Activated naive CD4-positive, alpha-beta T cell treated with Interleukin-2 at 50 U/mL for 16 hours (primary cell): ENCODE measurements at regions not wholly inside any gene's neighbourhood (a gene's known extent, or its start where the extent isn't known, plus 50 kb on each side); places are given as distances from the start of the nearest gene placed in this dataset.

Source experiments
- DNase-seq: peaks from one replicate; pipeline ENCODE4 v3.0.0-alpha.2; 2020

DNA sequence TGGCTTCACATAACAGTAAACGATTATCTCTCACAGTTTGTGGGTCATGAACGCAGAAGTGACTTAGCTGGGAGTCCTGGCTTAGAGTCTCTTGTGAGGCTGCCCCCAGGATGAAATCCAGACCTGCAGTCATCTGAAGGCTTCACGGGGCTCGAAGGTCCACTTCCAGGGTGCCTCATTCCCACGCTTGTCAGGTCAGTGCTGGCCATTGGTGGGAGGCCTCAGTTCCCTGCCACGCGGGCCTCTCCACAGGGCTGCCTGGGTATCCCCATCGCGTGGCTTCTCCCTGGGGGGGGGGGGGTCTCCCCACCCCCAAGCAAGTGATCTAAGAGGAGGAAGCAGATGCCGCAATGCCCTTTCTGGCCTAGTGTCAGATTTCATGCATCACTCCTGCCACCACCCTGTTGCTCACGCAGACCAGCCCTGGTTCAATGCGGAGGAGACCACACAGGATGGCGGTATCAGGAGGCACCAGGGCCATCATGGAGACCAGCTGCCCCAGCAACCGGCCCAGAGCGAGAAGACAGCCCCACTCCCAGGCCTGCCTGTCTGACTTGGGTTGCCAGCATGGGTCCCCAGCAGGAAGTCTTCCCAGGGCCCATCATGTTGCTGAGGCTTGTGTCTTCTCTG is 77.3 kb upstream of the CDH5 start:
- DNase-seq: no peak

DNA sequence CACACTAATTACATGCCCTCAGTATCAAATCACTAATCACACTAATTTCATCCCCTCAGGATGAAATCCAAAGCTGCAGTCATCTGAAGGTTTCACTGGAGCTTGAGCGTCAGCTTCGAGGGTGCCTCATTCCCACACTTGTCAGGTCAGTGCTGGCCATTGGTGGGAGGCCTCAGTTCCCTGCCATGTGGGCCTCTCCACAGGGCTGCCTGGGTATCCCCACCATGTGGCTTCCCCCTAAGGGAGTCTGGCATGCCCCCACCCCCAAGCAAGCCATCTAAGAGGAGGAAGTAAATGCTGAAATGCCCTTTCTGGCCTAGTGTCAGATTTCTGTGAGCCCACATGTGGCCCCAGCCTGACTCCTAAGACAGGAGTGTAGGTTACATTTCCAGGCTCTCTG is 78.6 kb upstream of the CDH5 start:
- no peak for DNase-seq

DNA sequence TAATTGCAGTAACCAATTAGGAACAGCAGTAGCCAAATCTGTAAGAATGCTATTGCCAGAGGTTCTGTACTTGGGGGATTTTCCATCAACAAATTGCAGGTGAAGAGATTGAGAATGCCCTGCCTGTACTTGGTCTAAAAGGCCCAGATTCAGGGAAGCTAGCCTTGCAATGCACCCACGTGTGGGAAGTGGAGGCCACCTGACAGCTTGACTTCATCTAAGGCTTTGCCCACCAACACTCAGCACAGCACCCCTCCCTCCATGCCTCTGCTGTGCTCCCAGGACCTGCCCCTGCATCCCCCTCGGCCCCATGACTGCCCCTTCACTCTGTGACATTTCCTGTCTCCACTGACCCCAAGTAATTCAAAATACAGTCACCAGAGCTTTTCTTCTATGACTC is 79.1 kb upstream of the CDH5 start:
- DNase-seq: no peak

DNA sequence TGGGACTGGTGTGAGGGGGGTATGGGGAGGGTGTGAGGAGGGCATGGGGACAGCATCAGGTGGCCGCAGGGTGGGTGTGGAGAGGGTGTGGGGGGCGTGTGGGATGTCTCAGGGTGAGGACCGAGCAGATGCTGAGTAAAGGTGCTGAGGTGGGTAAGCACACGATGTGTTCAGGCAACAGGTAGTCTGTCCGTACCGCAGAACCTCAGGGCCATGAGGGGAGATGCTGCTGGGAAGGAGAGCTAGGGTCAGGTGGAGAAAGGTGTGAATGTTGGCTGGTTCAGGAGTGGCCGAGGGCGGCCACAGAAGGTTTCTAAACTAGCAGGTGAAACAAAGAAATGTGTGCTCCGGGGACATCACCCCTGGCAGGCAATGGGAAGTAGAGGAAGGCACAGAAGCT is 80.0 kb upstream of the CDH5 start:
- no peak for DNase-seq

DNA sequence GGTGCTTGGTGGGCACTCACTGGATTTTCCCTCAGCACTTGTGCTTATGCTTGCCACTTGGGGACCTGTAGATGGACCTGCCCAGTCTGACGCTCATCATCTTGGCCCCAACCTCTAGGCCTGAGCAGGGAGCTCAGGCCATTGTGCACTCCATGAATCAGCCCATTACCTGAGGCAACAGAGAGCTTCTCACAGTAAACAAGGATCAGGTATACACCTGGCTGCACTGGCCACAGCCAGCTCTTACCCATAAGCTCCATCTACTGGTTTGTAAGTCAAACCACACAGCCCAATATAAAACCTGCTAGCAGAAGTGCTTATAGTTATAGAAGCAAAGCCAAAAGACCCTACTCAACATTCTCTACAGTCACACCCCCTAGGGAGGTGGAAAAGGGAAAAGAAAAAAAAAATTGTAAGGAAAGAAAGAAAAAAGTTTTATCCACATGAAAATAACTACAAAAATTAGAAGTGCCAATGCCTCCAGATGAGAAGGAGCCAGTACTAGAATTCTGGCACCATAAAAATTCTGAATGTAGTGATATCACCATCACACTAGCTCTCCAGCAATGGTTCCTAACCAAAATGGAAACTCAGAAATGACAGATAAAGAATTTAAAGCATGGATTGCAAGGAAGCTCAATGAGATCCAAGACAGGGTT is 87.8 kb upstream of the CDH5 start:
- no peak for DNase-seq

DNA sequence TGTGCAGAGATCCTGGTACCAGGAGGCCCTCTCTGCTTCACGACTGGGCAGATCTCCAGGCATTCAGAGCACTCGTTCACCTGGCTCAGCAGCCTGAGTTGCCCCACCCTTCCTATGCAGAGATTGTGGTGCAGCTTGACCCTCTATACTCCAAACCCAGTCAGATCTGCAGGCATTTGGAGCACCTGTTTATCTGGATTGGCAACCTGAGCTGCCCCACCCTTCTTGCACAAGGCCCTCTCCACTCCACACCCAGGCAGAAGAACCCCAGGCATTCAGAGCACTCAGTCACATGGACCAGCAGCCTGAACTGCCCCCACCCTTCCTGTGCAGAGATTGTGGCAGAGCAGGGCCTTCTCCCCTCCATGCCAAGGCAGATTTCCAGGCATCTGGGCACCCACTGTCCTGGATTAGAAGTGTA is 88.4 kb upstream of the CDH5 start:
- no peak for DNase-seq

DNA sequence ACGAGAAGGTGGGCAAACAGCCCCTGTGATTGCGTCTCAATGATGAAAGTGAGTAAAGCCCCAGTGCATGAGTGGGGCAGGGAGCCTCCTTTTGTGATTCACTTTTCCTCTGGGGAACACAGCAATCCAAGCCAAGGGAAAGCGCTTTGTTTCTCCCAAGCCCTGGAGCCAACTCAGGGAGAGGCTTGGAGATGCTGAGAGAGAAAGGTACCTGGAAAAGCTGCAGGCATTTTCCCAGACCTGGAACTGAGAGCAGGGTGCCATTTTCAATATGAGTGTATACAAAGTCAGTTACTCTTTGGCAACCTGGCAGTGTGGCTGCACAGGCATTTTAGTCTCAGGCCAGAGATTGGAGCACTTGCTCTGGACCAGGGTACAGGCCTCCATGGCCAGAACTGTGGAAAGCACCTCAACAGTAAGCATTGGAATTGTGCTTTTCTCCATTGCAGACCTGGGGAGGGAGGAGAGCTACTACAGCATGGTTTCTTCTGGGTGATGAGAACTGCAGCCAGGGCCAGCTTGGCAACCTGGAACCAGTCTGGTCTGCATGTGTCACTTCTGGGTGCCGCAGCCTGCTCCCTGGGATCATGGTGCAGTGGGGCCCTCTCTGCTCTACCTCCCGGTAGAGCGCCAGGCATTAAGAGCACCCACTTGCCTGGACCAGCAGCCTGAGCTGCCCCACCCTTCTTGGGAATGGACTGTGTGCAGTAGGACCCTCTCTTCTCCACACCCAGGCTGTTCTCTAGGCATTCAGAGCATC is 89.0 kb upstream of the CDH5 start:
- DNase-seq: no peak

DNA sequence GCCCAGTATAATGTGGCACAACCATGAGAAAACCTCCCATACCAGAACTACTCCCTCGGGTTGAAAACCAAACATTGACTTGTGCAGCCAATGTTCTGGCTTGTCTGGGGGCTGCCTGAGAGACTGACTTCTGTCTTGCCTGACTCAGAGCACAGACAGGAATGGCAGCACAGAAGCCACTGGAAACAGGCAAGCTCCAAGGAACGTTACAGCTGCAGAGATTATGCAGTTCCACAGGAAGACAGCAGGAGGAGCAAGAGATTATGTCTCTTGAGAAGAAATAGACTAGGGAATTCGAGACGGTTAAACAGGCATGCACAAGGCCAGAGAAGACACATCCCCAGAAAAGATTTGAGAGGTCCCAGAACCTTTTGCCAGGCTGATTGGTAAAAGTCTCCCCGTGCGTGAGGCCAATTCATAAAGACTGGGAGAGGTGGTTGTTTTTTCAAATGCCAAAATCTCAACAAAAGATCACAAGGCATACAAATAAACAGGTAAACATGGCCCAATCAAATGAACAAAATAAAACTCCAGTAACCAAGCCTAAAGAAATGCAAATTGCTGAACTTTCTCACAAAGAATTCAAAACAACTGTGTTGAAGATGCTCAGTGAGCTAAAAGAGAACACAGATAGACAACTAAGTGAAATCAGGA is 90.6 kb upstream of the CDH5 start:
- DNase-seq: no peak

DNA sequence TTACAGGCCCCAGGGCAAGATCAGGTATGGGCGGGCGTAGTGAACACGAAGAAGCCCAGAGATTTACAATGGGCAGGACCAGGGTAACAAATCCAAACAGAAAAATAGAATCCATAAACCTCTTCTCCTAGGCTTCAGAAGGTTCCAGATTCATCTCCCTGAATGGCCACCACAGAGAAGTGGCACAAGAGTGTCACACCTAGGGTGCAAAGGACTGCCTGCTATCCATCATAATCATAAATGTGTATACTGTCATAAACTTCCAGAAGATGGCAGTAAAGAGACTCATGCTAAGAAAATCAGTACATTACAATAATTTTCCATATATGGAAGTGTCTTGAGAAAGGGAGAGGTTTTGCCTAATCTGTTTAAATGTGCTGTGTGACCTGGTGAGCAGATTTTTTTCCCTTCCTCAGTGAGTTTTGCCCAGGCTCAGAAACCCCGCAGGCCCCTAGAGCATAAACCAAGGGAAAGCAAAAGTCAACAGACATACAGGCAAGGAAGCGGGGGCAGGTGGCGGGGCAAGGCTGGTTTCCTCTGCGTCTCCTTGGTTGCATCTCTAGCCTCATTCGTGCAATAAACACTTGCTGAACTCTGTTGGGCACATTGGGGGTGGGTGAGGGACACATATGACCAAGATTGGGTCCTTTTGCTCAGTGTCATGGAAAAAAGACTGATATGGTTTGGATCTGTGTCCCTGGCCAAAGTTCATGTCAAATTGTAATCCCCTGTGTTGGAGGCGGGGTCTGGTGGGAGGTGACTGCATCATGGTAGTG is 92.0 kb upstream of the CDH5 start:
- no peak for DNase-seq

DNA sequence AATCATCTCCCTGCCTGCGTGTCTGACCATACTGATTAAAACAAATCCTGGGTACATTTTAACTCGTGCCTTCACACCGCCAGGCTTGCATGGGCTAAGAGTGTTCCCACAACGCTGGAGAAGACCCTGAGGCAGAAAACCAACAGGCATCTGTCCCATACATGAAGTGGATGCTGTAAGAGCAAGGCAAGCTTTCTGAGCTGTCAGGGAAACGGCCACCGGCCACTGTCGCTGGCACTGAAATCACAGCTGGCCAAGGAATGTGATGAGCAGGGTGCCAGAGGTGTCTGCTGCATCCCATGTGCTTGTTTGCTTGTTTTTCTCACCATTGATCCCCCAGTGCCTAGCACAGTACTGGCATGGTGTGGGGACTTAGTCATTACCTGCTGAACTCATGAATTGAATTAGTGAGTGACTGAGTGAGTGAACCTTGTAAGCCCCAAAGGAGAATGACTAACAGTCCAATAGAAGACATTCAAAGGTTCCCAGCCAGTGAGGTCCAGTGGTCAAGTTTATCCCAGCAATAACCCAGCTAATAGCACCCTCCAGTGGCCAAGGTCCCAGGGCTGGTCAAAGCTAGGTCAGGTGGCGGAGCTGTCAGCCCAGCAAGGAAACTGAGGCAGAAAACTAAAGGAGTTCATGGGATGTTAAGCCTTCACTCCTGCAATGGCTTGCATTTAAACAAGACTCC is 92.7 kb upstream of the CDH5 start:
- no peak for DNase-seq

DNA sequence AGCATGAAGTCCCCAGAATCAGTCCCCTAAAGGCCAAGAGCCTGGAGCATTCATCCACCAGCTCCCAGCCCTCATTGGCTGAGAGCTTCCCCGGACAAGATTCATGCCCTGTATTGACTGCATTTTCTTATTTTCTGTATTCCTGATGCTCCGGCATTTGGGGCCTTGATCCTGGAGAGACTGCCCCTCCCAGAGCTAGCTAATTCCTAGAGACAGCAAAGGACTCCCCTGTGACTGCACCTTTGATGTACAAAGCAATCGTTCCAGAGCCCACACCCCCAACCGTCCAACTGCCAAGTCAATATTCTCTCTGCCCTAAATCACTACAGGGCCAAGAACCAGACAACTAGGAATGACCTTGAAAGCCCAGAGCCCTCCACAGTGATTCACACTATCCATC is 93.4 kb upstream of the CDH5 start:
- DNase-seq: no peak

DNA sequence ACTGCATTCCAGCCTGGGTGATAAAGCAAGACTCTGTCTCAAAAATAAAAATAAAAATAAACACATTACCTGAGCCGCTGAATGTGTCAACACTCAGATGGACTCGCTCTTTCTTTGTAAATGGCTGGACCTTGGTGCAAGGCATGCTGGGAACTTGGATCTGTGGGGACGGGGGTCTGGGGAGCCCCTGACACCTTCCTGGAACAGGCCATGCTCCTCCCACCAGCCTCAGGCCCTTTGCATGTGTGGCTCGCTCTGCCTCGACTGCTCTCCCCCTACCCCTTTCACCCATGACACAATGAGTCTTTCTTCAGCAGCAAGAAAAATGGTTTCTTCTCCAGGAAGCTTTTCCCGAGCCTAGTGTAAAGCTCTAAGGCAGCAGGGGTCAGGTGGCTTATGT is 94.0 kb upstream of the CDH5 start:
- no peak for DNase-seq

DNA sequence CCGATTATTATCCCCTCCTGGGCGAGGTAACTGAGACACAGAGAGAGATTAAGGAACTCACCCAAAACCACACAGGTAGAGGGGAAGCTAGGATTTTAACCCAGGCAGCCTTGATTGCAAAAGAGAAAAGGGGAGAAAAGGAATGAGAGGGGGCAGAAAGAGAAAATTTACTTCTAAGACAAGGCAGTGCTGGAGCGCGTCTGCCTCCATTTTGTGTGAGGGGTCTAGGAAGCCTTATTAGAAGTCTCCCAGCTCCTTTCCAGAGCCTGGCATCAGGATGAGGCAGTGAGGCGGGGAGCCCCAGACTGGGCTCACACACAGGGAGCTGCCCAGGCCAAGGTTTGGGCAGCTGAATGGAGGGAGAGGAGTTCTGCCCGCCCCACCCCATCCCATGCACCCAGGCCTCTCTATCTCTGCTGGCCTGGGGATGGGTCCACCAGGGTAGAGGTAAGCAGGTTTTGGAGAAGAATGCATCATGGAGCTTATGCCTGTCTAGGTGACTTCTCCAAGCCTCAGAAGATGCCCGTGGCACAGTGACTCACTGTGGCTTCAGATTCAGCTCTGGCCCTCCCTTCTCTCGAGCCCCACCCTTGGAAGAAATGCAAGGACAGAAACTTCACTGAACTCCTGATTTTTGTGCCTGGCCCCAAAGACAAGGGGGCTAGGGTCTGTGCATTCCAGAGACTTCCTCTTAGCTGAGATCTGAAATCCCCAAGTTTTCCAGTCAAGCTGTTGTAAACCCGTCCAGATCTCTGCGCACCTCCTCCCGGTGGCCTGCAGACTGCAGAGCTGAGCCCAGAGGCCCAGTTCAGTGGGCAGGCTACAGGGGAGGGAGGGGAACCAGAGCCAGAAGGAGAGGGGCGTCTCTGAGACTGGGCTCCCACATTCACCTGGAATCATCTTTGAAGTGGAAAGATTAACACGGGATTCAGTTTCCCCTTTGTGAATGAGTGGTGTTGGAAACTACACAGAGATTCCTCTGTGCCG is 95.1 kb upstream of the CDH5 start:
- DNase-seq: no peak

DNA sequence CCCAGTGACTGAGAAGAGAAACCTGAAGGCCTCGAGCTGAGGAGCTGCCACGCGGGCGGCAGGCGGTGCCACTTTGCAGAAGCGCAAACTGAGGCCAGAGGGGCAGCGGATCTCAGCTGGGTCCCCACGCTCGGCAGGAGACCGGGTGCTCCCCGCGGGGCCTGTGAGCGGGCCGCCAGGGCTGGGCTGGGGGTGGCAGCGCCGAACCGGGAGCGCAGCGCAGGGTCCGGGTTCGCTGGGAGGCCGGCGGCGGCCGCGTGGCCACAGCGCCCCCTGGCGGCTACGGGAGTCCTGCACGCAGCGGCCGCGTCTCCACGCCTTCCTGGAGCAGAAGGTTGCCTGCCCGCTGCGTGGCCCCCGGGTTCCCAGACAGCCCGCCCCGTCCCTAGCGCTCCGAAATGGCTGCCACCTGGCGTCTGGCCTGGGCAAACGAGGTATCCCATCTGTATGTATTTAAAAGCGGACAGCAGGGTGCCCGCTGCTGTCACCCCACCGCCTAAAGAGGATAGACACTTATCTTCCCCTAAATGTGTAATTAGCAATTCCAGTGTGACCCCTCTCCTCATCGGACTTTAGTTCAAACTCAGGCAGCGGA is 96.1 kb upstream of the CDH5 start:
- peak; percentile 60 for DNase-seq

DNA sequence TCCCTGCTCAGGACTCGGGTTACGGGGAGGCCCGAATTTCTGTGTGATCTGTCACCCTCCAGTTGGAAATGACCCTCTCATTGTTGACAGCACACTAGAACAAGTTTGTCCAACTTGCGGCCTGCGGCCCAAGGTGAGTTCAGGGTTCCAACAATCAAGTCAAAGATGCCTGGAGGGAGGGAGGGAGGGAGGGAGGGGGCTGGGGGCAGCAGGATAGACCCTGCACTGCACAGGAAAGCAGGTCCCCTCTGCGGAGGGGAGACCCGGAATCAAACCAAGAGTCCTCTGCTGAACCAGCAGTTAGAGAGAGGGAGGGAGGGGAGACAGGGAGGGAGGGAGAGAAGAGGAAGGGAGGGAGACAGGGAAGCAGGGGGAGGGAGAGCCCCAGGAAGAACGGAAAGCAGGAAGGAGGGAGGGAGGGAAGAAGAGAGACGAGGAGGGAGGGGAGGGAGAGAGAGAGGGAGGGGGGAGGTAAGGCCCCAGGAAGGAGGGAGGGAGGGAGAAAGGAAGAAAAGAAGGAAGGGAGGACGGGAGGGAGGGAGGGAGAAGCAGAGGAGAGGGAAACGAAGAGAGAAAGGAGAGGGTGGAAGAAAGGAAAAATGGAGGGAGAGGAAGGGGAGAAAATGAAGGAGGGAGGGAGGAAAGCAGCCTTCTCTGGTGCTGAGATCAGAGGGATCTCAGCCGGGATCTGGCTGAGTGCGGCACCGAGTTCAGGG is 96.7 kb upstream of the CDH5 start:
- no peak for DNase-seq

DNA sequence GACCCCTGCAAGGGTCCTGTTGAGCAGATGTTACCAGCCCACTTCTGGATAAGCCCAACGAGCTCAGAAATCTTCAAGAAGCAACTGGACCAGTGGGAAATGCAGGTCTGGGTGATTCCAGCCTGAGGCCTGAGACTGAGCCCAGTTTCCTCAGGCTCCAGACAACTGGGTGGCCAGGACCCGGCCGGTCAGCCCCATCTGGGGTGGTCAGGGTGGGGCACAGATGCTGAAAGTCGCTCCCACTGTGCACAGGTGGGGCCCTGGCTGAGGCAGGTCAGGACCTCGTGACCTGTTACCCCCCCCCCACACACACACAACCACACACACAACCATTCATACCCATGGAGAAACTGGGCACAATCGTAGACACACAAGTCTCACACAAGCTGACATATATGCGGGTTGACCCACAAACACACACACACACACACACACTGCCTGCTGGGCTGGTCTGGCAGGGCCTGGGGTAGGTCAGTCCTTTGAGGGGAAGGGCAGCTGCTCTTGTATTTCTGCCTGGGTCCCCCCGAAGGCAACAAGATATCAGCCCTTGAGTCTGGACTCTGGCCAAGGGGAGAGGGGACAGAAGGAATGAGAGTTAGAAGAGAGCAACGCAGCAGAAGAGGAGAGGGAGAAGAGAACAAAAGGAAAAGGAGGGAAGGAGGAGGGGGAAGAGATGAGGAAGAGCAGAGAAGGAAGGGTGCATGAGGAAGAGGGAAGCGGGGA is 99.0 kb upstream of the CDH5 start:
- DNase-seq: no peak

DNA sequence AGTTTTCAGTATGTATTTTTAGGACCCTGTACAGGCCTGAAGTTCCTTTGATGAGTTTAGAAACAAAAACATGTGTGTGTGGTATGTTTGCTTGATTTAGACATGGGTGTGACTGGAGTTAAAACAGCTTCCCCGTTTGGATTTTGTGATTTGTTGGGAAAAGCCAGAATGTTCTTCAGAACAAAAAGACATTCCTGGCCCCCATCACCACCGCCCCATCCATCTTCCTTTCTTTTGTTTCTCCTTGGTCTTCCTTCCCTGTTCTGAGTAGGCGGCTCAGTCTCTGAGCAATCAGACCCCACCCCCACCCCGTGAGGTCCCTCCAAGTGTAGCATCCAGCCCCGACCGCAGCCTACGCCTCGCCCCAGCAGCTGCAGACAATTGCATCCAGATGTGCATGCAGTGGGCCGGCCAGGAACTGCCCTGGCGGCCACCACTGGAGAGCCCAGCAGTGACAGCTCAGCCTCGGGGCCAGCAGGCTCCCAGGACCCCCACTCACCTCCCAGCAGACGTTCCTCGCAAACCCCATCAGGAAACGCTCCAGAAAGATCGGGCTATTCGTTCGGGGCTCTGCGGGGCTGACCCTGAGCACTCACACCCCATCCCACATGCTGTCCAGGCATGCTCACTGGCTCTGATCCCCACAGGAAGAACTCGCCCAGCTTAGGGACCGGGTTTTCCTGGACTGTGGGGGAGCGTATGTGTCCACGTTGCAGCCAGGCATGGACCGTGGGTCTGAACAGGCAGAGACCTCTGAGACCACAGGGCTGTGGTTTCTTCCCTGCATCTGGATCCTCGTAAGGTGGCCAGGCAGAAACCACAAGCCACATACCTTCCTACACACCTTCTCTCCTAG is 99.8 kb upstream of the CDH5 start:
- DNase-seq: no peak

DNA sequence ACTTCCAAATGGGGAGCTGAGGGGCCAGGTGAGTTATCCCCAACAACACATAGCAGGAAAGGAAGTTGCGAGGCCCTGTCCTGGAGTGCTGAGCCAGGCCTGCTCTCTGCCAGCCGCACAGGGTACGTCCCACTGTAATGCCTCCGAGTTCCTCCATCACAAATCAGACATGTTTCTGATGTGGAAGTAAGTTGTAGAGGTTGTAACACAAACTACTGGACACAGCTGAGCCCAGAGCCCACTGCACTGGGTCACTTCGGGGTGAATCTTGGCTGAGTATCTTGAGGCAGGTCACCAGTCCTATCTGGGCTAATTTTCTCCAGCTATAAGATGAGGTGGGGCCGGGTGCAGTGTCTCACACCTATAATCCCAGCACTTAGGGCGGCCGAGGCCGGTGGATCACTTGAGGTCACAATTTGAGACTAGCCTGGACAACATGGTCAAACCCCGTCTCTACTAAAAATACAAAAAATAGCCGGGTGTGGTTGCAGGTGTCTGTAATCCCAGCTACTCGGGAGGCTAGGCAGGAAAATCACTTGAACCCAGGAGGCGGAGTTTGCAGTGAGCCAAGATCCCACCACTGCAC is 100.8 kb upstream of the CDH5 start:
- DNase-seq: no peak
